IMR-90 (cell line): ENCODE measurements at regions not wholly inside any gene's neighbourhood (a gene's known extent, or its start where the extent isn't known, plus 50 kb on each side); places are given as distances from the start of the nearest gene placed in this dataset.

ENCODE experiments used
- ATAC-seq: fragments of 200-7000 bp; cut with Tn5 transposase; 2 replicates; pipeline ENCODE4 v1.9.1; 2020; ENCODE audit warnings: low read depth, mild to moderate bottlenecking, moderate library complexity
- BruUV-seq: library from RNA; stranded (reverse); fragments of 400-500 nt; replicated peaks from 2 replicates; lab custom pipeline; 2021; lab: Mats Ljungman, UMichigan
- CTCF ChIA-PET: fragments of 300-600 bp; formaldehyde crosslinking; extraction: SDS; loops from one replicate; lab custom pipeline; 2021; ENCODE audit warnings: antibody characterized with exemption; lab: Yijun Ruan, JAX
- POLR2A ChIA-PET: fragments of 300-600 bp; sonication (Branson Sonifier 250); formaldehyde crosslinking; loops from one replicate; lab custom pipeline; 2022; ENCODE audit warnings: antibody characterized with exemption; ENCODE audit not compliant: unreplicated experiment; lab: Charles Lee
- DNase-seq: peaks from one replicate; pipeline ENCODE4 v3.0.0; 2013
- H2AFZ ChIP-seq: replicated peaks from 2 replicates; pipeline ENCODE3; 2013; ENCODE audit warnings: low read length, mild to moderate bottlenecking; ENCODE audit not compliant: poor library complexity
- H2AK5ac ChIP-seq: 2 replicates; pipeline ENCODE4 v1.6.1; 2013; ENCODE audit warnings: low read depth, low read length, inconsistent platforms
- H2AK9ac ChIP-seq: replicated peaks from 2 replicates; pipeline ENCODE3; 2013; ENCODE audit warnings: mild to moderate bottlenecking, low read depth, low read length, moderate library complexity; ENCODE audit not compliant: poor library complexity
- H2BK120ac ChIP-seq: 2 replicates; pipeline ENCODE4 v1.6.1; 2013; ENCODE audit warnings: low read depth, low read length, inconsistent platforms
- H2BK15ac ChIP-seq: 3 replicates; pipeline ENCODE4 v1.6.1; 2013; ENCODE audit warnings: low read depth, low read length, inconsistent platforms
- H2BK20ac ChIP-seq: 2 replicates; pipeline ENCODE4 v1.6.1; 2013; ENCODE audit warnings: low read depth, mild to moderate bottlenecking, inconsistent platforms, low read length, moderate library complexity
- H2BK5ac ChIP-seq: 2 replicates; pipeline ENCODE4 v1.6.1; 2013; ENCODE audit warnings: mild to moderate bottlenecking, low read depth, low read length, inconsistent platforms; ENCODE audit not compliant: poor library complexity, severe bottlenecking
- H3K14ac ChIP-seq: replicated peaks from 2 replicates; pipeline ENCODE4 v1.6.1; 2013; ENCODE audit warnings: low read depth, low read length, inconsistent platforms
- H3K18ac ChIP-seq: 2 replicates; pipeline ENCODE4 v1.6.1; 2013; ENCODE audit warnings: low read depth, low read length, control low read depth
- H3K23ac ChIP-seq: 2 replicates; pipeline ENCODE4 v1.6.1; 2013; ENCODE audit warnings: low read depth, low read length, inconsistent platforms
- H3K27ac ChIP-seq: 2 replicates; pipeline ENCODE4 v1.5.1; 2013; ENCODE audit warnings: mild to moderate bottlenecking, control low read depth, low read length; ENCODE audit not compliant: insufficient read depth
- H3K27me3 ChIP-seq: 2 replicates; pipeline ENCODE4 v1.6.1; 2013; ENCODE audit warnings: low read length; ENCODE audit not compliant: control insufficient read depth, insufficient read depth
- H3K36me3 ChIP-seq: 2 replicates; pipeline ENCODE4 v1.6.1; 2013; ENCODE audit warnings: low read length, mixed read lengths; ENCODE audit not compliant: control insufficient read depth, insufficient read depth
- H3K4ac ChIP-seq: 2 replicates; pipeline ENCODE4 v1.6.1; 2013; ENCODE audit warnings: low read depth, low read length, inconsistent platforms
- H3K4me1 ChIP-seq: 2 replicates; pipeline ENCODE4 v1.6.1; 2013; ENCODE audit warnings: low read length, mixed read lengths; ENCODE audit not compliant: control insufficient read depth, insufficient read depth
- H3K4me2 ChIP-seq: 2 replicates; pipeline ENCODE4 v1.6.1; 2013; ENCODE audit warnings: low read depth, mild to moderate bottlenecking, control low read depth, low read length, moderate library complexity
- H3K4me3 ChIP-seq: 2 replicates; pipeline ENCODE4 v1.5.1; 2013; ENCODE audit warnings: low read depth, mild to moderate bottlenecking, control low read depth, low read length, moderate library complexity; ENCODE audit not compliant: insufficient read depth
- H3K56ac ChIP-seq: 2 replicates; pipeline ENCODE4 v1.6.1; 2013; ENCODE audit warnings: low read length, inconsistent platforms; ENCODE audit not compliant: insufficient read depth; ENCODE audit errors: extremely low read depth
- H3K79me1 ChIP-seq, 2 experiments: 2 replicates each; pipeline ENCODE4 v1.6.1; 2013; ENCODE audit warnings: low read length in 2 of 2, inconsistent platforms in 1 of 2, low read depth in 1 of 2
- H3K9ac ChIP-seq: 2 replicates; pipeline ENCODE4 v1.6.1; 2013; ENCODE audit warnings: low read depth, low read length, control low read depth
- H3K9me1 ChIP-seq: 2 replicates; pipeline ENCODE4 v1.6.1; 2013; ENCODE audit warnings: low read length, inconsistent platforms; ENCODE audit not compliant: insufficient read depth
- H3K9me3 ChIP-seq: 2 replicates; pipeline ENCODE4 v1.6.1; 2013; ENCODE audit warnings: low read length; ENCODE audit not compliant: control insufficient read depth, insufficient read depth
- H4K20me1 ChIP-seq: 2 replicates; pipeline ENCODE4 v1.6.1; 2013; ENCODE audit warnings: low read length, inconsistent platforms; ENCODE audit not compliant: insufficient read depth
- H4K5ac ChIP-seq: 2 replicates; pipeline ENCODE4 v1.6.1; 2013; ENCODE audit warnings: mild to moderate bottlenecking, low read depth, low read length, control low read depth
- H4K8ac ChIP-seq, 2 experiments: 2 replicates each; pipeline ENCODE4 v1.6.1; 2013; ENCODE audit warnings: low read depth in 2 of 2, low read length in 2 of 2, control low read depth in 1 of 2, inconsistent platforms in 1 of 2
- H4K91ac ChIP-seq: 2 replicates; pipeline ENCODE4 v1.6.1; 2013; ENCODE audit warnings: low read depth, low read length, inconsistent platforms; ENCODE audit not compliant: insufficient read depth
- BHLHE40 ChIP-seq: fragments of 150-350 bp; IDR thresholded peaks from 2 replicates; pipeline ENCODE4 v1.6.1; 2016; ENCODE audit warnings: mild to moderate bottlenecking, low read depth, low read length
- CEBPB ChIP-seq: IDR thresholded peaks from 2 replicates; pipeline ENCODE4 v1.6.1; 2012; ENCODE audit warnings: low read depth, low read length, improper control_type of control experiment
- CHD1 ChIP-seq: IDR thresholded peaks from 2 replicates; pipeline ENCODE4 v1.6.1; 2012; ENCODE audit warnings: low read depth, low read length, improper control_type of control experiment
- CTCF ChIP-seq: conservative IDR thresholded peaks from 2 replicates; pipeline ENCODE4 v1.5.1; 2012; ENCODE audit warnings: mild to moderate bottlenecking, low read depth, low read length, improper control_type of control experiment
- ELK1 ChIP-seq: fragments of 150-350 bp; IDR thresholded peaks from 2 replicates; pipeline ENCODE4 v1.6.1; 2016; ENCODE audit warnings: low read depth, mild to moderate bottlenecking, low read length, moderate library complexity, borderline replicate concordance
- FOS ChIP-seq: fragments of 150-350 bp; IDR thresholded peaks from 2 replicates; pipeline ENCODE4 v1.6.1; 2016; ENCODE audit warnings: low read depth, low read length
- MAFK ChIP-seq: IDR thresholded peaks from 2 replicates; pipeline ENCODE4 v1.6.1; 2012; ENCODE audit warnings: low read depth, low read length, improper control_type of control experiment
- MXI1 ChIP-seq: IDR thresholded peaks from 2 replicates; pipeline ENCODE4 v1.6.1; 2012; ENCODE audit warnings: low read depth, mild to moderate bottlenecking, low read length, moderate library complexity, borderline replicate concordance
- NFE2L2 ChIP-seq: fragments of 150-350 bp; IDR thresholded peaks from 2 replicates; pipeline ENCODE4 v1.6.1; 2016; ENCODE audit warnings: low read depth, mild to moderate bottlenecking, low read length
- POLR2A ChIP-seq: IDR thresholded peaks from 2 replicates; pipeline ENCODE4 v1.6.1; 2012; ENCODE audit warnings: mild to moderate bottlenecking, low read depth, low read length
- RAD21 ChIP-seq: IDR thresholded peaks from 2 replicates; pipeline ENCODE4 v1.6.1; 2012; ENCODE audit warnings: low read length, improper control_type of control experiment
- RCOR1 ChIP-seq: IDR thresholded peaks from 2 replicates; pipeline ENCODE4 v1.6.1; 2012; ENCODE audit warnings: mild to moderate bottlenecking, low read length, improper control_type of control experiment; ENCODE audit not compliant: insufficient replicate concordance
- RFX5 ChIP-seq: IDR thresholded peaks from 2 replicates; pipeline ENCODE4 v1.8.0; 2012; ENCODE audit warnings: low read depth, mild to moderate bottlenecking, low read length, moderate library complexity
- SMC3 ChIP-seq: fragments of 150-350 bp; IDR thresholded peaks from 2 replicates; pipeline ENCODE4 v1.6.1; 2016; ENCODE audit warnings: low read depth, mild to moderate bottlenecking, antibody characterized with exemption, low read length, moderate library complexity
- USF2 ChIP-seq: fragments of 150-350 bp; IDR thresholded peaks from 2 replicates; pipeline ENCODE4 v1.6.1; 2017; ENCODE audit warnings: mild to moderate bottlenecking, antibody characterized with exemption, low read length, low read depth
- WGBS, 2 experiments: methylation state at CpG; one replicate each; pipeline versions ENCODE4 v1.1.5 to v1.1.7; 2013; ENCODE audit warnings: missing lambda C conversion rate in 2 of 2; ENCODE audit not compliant: insufficient read length in 1 of 2; ENCODE audit errors: extremely low coverage in 2 of 2; 5-methylcytosine and 5-hydroxymethylcytosine counted together
- dilution Hi-C: fragments of 300-500 bp; cut with HindIII; formaldehyde crosslinking; loops from one replicate; pipeline ENCODE4 v1.14.3; 2018; ENCODE audit warnings: low sequenced_read_pairs; ENCODE audit not compliant: unreplicated experiment
- in situ Hi-C: fragments of 300-500 bp; cut with MboI; formaldehyde crosslinking; loops from 3 replicates; pipeline ENCODE4 v1.14.3; 2019; ENCODE audit warnings: low sequenced_read_pairs, inconsistent platforms, mixed read lengths
- intact Hi-C: fragments of 100-400 bp; cut with micrococcal nuclease; formaldehyde crosslinking; loops from 2 replicates; pipeline ENCODE4 v1.10.0; 2022

GRCh38 chr3:74842141-74842540 is 227.7 kb upstream of the CNTN3 start:
- H2BK15ac ChIP-seq = no peak overlapping the region
- H3K4me1 ChIP-seq = no peaks in the 10 kb centered on the region
- H3K79me1 ChIP-seq = no peaks in the 10 kb centered on the region
- no peak overlapping the region for H3K27ac ChIP-seq
- no peak overlapping the region for H3K4me2 ChIP-seq
- H2BK5ac ChIP-seq = no peak overlapping the region
- no peak overlapping the region for H3K23ac ChIP-seq
- H4K8ac ChIP-seq = no peak overlapping the region
- in situ Hi-C loops = no loop called here
- no peak for TF ChIP-seq MAFK
- no peak for TF ChIP-seq USF2
- no peak for TF ChIP-seq CTCF
- TF ChIP-seq FOS = no peak
- no peak for TF ChIP-seq RFX5
- no peak for TF ChIP-seq RCOR1
- no peak for TF ChIP-seq NFE2L2
- TF ChIP-seq BHLHE40 = no peak
- TF ChIP-seq ELK1 = no peak
- TF ChIP-seq SMC3 = no peak
- TF ChIP-seq POLR2A = no peak
- no peak for TF ChIP-seq MXI1
- TF ChIP-seq CHD1 = no peak
- no peak for TF ChIP-seq CEBPB
- no peak for TF ChIP-seq RAD21
- H4K5ac ChIP-seq = no peak overlapping the region
- no peak overlapping the region for H4K91ac ChIP-seq
- H3K9me3 ChIP-seq = no peaks in the 10 kb centered on the region
- no peak overlapping the region for H3K4ac ChIP-seq
- H3K9me1 ChIP-seq = no peaks in the 10 kb centered on the region
- H3K27me3 ChIP-seq = no peaks in the 10 kb centered on the region
- dilution Hi-C loops = no loop called here
- no peak overlapping the region for H3K9ac ChIP-seq
- ATAC-seq (no peak), DNase-seq (no peak)
- no peaks in the 10 kb centered on the region for H4K20me1 ChIP-seq
- no peak overlapping the region for H3K4me3 ChIP-seq
- CTCF ChIA-PET = no interaction called here
- intact Hi-C loops = no loop called here
- no peak overlapping the region for H2BK20ac ChIP-seq
- H2BK120ac ChIP-seq = no peak overlapping the region
- H2AK5ac ChIP-seq = no peak overlapping the region
- H3K56ac ChIP-seq = no peak overlapping the region
- no peaks in the 10 kb centered on the region for H3K36me3 ChIP-seq
- no peak overlapping the region for H3K18ac ChIP-seq
- no CpG with 5 or more reads among the region's 1 CpG for WGBS, 2 experiments
- POLR2A ChIA-PET = no interaction called here
- H2AFZ ChIP-seq = no peak overlapping the region
- no peak overlapping the region for H3K14ac ChIP-seq
- BruUV-seq = no TSS peak
- H2AK9ac ChIP-seq = no peak overlapping the region
